ENCODE measurements at regions not wholly inside any gene's neighbourhood (a gene's known extent, or its start where the extent isn't known, plus 50 kb on each side); places are given as distances from the start of the nearest gene placed in this dataset.

DNA sequence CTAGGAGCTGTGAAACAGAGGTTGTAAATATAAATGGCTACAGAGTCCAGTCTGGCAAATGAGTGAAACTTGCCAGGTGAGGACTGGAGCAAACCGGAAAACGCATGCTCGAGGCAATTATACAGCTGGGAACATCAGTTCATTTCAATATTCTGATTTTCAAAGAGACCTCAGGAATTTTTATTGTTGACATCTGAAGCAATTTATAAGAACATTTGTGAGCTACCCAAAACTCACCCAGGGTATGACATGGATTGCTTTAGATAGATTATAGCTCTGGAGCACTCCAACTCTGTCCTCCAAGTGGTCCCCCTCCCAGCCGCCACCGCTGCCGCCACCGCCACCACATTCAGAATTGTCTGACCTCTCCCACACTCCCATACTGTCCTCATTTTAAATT lies 84.6 kb upstream of the GRAMD2B start:
- TF ChIP-seq CTCF (IDR thresholded peaks at IDR 0.05) (no peak), EP300 (IDR thresholded peaks at IDR 0.05) (no peak), POLR2AphosphoS5 (IDR thresholded peaks at IDR 0.05) (no peak)

All from esophagus muscularis mucosa (tissue), 4 donors.